Bronchial epithelial cell (primary cell): ENCODE measurements at regions not wholly inside any gene's neighbourhood (a gene's known extent, or its start where the extent isn't known, plus 50 kb on each side); places are given as distances from the start of the nearest gene placed in this dataset.

ENCODE experiments used
- DNase-seq: peaks from one replicate; pipeline ENCODE4 v3.0.0-alpha.2; 2010; ENCODE audit warnings: low read depth
- FAIRE-seq: peaks from 2 replicates; lab custom pipeline; 2011; peaks lifted over from hg19 to GRCh38; lab: Jason Lieb, UNC
- H3K27me3 ChIP-seq: 2 replicates; pipeline ENCODE4 v1.5.1; 2011; ENCODE audit warnings: low read length; ENCODE audit not compliant: control insufficient read depth, insufficient read depth
- H3K36me3 ChIP-seq: 2 replicates; pipeline ENCODE4 v1.5.1; 2011; ENCODE audit warnings: low read length; ENCODE audit not compliant: control insufficient read depth, insufficient read depth
- H3K4me3 ChIP-seq: 2 replicates; pipeline ENCODE4 v1.5.1; 2011; ENCODE audit warnings: mild to moderate bottlenecking, low read depth, low read length, control low read depth
- TF ChIP-seq, protein P1 (sequence below): IDR thresholded peaks from 2 replicates; pipeline ENCODE4 v1.5.1; 2011; ENCODE audit warnings: mild to moderate bottlenecking, moderate library complexity, low read length, control low read depth, inconsistent platforms; ENCODE audit not compliant: insufficient read depth, severe bottlenecking

DNA sequence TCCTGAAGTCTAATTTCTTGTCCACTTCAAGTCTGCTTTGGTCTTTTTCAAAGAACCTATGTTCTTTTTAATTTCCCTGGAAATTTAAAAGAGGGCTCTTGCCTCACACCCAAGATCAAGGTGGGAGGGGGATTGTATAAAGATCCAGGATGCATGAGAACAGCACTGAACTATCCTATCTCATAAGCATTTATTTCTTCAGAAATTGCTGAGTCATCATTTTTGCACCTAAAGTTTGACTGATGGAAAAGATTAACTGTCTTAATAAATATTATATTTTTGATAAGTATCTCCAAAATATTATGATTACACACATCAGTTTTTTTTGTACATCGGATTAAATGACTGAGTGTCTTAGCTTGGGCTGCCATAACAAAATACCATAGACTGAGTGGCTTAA, 90.5 kb downstream of the RPS24 start:
- Histone ChIP-seq H3K36me3 (no peaks in the 10 kb centered on the region), H3K27me3 (no peaks in the 10 kb centered on the region), H3K4me3 (no peak overlapping the region)
- TF ChIP-seq, protein P1, sequence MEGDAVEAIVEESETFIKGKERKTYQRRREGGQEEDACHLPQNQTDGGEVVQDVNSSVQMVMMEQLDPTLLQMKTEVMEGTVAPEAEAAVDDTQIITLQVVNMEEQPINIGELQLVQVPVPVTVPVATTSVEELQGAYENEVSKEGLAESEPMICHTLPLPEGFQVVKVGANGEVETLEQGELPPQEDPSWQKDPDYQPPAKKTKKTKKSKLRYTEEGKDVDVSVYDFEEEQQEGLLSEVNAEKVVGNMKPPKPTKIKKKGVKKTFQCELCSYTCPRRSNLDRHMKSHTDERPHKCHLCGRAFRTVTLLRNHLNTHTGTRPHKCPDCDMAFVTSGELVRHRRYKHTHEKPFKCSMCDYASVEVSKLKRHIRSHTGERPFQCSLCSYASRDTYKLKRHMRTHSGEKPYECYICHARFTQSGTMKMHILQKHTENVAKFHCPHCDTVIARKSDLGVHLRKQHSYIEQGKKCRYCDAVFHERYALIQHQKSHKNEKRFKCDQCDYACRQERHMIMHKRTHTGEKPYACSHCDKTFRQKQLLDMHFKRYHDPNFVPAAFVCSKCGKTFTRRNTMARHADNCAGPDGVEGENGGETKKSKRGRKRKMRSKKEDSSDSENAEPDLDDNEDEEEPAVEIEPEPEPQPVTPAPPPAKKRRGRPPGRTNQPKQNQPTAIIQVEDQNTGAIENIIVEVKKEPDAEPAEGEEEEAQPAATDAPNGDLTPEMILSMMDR: no peak
- FAIRE-seq (no peak), DNase-seq (no peak)

DNA sequence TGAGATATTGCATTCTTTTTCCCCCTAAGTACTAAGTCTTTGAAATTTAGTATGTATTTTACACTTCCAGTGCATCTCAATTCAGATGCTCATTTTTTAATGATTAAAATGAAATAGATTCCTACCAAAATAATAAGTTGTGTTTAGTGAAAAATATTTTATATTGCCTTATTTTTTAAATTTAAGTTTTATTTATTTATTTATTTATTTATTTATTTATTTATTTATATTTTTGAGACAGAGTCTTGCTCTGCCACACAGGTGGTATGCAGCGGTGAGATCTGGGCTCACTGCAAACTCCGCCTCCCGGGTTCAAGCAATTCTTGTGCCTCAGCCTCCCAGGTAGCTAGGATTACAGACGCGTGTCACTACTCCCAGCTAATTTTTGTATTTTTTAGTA, 95.5 kb downstream of the RPS24 start:
- peaks cover 7% of the 10 kb centered on the region for H3K27me3 ChIP-seq
- FAIRE-seq (no peak), DNase-seq (no peak)
- TF ChIP-seq, protein P1: no peak
- H3K4me3 ChIP-seq: no peak overlapping the region
- no peaks in the 10 kb centered on the region for H3K36me3 ChIP-seq

DNA sequence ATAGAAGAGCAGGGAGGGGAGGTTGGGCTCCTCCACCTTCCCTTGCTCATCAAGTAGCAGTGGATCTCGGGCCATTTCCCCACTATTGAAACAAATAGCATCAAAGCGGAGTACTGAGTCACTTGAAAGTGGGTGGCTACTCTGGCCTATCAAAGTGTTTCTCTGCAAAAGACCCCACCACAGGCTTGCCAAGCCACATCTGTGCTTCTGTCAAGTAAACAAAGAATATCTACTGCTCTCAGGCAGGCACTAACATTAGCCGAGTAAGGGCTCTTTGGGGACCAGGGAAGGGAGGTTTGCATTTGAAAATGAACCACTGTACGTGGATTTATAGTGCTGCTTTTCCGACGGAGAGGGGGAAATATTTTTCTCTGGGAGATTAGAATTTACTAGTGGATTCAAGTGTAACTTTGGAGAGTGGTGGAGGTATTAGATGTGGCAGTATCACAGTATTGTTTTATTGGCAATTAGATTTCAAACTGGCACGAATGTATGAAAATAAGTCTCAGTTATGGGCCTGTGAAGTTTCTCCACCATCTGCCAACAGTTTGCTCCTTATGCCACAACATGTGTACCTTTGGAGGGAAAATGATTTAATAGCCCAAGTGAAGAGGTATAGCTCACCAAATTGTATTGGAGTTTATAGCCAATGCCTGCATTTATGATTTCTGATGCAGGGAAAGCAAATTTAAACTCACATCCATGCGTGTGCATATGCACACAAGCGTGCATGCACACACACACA, 97.5 kb downstream of the RPS24 start:
- no peak for DNase-seq
- no peaks in the 10 kb centered on the region for H3K36me3 ChIP-seq
- no peak overlapping the region for H3K4me3 ChIP-seq
- TF ChIP-seq, protein P1: no peak
- no peak for FAIRE-seq
- peaks cover 7% of the 10 kb centered on the region for H3K27me3 ChIP-seq

DNA sequence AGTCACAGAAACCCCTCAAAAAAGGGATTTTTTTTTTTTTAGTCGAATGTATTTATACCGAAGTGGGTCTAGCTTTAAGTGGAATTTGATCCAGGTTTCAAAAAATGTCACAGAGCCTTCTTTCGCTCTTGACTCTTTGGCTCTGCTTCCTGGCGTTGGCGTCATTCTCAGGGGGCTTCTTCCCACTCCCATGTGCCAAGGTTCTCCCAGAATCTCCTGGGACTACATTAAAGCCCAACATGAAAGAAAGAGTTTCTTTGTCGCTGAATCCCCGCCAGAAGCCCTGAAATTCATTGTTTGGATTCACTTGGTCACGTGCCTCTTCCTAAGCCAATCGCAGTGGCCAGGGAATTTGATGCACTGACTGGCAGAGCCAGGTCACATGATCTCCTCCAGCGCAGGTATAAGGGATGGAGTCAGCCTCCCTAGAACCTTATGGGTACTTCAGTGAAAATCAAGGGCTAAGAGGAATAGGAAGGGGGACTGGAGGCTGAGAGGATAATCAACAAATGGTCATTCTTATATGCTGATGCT, 101.2 kb downstream of the RPS24 start:
- Histone ChIP-seq H3K27me3 (peaks cover 7% of the 10 kb centered on the region), H3K4me3 (no peak overlapping the region), H3K36me3 (no peaks in the 10 kb centered on the region)
- FAIRE-seq (no peak), DNase-seq (no peak)
- TF ChIP-seq, protein P1: no peak

DNA sequence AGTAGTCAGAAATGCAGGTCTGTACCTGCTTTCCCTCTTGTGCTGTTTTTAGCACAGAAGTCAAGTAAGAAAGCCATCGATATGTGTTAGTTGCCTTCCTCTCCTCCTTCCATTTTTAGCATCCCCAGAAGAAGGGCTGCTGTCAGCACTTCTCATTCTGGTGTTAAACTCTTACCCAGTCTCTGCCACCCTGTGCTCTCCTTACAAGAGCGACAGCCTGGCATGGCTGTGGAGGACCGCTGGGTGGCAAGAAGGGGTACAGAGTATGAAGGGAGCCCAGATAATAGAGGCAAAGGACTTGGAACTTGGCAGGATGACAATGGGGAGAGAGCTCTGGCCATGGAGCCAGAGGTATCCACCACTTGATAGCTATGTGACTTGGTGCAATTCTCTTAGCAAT, 103.5 kb downstream of the RPS24 start:
- no peak overlapping the region for H3K4me3 ChIP-seq
- no peaks in the 10 kb centered on the region for H3K27me3 ChIP-seq
- TF ChIP-seq, protein P1: no peak
- no peak for FAIRE-seq
- H3K36me3 ChIP-seq: no peaks in the 10 kb centered on the region
- no peak for DNase-seq
